ENCODE measurements at regions not wholly inside any gene's neighbourhood (a gene's known extent, or its start where the extent isn't known, plus 50 kb on each side); places are given as distances from the start of the nearest gene placed in this dataset.
"Not testable (repeated sequence)": the region's sequence is repeated elsewhere in the genome, so short reads cannot be mapped to it uniquely, and the experiment has no call there.

- H3K27ac ChIP-seq (ENCODE audit: low read depth, low read length), result no peak overlapping the region
- H3K4me1 ChIP-seq (ENCODE audit: control insufficient read depth, low read length), result no peaks in the 10 kb centered on the region
- no peaks in the 10 kb centered on the region for H3K36me3 ChIP-seq (ENCODE audit: control insufficient read depth, low read length)
- no peaks in the 10 kb centered on the region for H3K79me2 ChIP-seq (ENCODE audit: control insufficient read depth, low read length)
- no peaks in the 10 kb centered on the region for H4K20me1 ChIP-seq (ENCODE audit: control insufficient read depth, insufficient read depth, low read depth, low read length)
- 0 out of 2 replicates have a peak, but pooled peaks cover 5% of the 10 kb centered on the region for H3K27me3 ChIP-seq (ENCODE audit: control insufficient read depth, low read length)
- no peak overlapping the region for H3K4me2 ChIP-seq (ENCODE audit: low read length)
- no peaks in the 10 kb centered on the region for H3K9me2 ChIP-seq (replicated peaks; ENCODE audit: control insufficient read depth, low read length)
- H3K9me3 ChIP-seq (ENCODE audit: control insufficient read depth, insufficient read depth, low read length), result no peaks in the 10 kb centered on the region
- no peak overlapping the region for H3K4me3 ChIP-seq (ENCODE audit: low read length)
- no peaks in the 10 kb centered on the region for H3F3A ChIP-seq (ENCODE audit: control insufficient read depth, insufficient read depth)
- TF ChIP-seq, protein P1, sequence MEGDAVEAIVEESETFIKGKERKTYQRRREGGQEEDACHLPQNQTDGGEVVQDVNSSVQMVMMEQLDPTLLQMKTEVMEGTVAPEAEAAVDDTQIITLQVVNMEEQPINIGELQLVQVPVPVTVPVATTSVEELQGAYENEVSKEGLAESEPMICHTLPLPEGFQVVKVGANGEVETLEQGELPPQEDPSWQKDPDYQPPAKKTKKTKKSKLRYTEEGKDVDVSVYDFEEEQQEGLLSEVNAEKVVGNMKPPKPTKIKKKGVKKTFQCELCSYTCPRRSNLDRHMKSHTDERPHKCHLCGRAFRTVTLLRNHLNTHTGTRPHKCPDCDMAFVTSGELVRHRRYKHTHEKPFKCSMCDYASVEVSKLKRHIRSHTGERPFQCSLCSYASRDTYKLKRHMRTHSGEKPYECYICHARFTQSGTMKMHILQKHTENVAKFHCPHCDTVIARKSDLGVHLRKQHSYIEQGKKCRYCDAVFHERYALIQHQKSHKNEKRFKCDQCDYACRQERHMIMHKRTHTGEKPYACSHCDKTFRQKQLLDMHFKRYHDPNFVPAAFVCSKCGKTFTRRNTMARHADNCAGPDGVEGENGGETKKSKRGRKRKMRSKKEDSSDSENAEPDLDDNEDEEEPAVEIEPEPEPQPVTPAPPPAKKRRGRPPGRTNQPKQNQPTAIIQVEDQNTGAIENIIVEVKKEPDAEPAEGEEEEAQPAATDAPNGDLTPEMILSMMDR (IDR thresholded peaks at IDR 0.05; ENCODE audit: low read depth, low read length, poor library complexity, severe bottlenecking), result no peak
- TF ChIP-seq EZH2phosphoT487 (IDR thresholded peaks at IDR 0.05; ENCODE audit: borderline replicate concordance, low read length), result no peak
Observed at GRCh38 chr7:131627735-131628190, 71.3 kb upstream of the PODXL start.

GRCh38 chr7:131626643-131627042, 70.2 kb upstream of the PODXL start:
- Histone ChIP-seq H3K4me2 (ENCODE audit: low read length) (no peak overlapping the region), H3K4me1 (ENCODE audit: control insufficient read depth, low read length) (no peaks in the 10 kb centered on the region), H3F3A (ENCODE audit: control insufficient read depth, insufficient read depth) (no peaks in the 10 kb centered on the region), H3K27me3 (ENCODE audit: control insufficient read depth, low read length) (0 out of 2 replicates have a peak, but pooled peaks cover 5% of the 10 kb centered on the region), H3K36me3 (ENCODE audit: control insufficient read depth, low read length) (no peaks in the 10 kb centered on the region), H3K9me2 (replicated peaks; ENCODE audit: control insufficient read depth, low read length) (no peaks in the 10 kb centered on the region), H3K9me3 (ENCODE audit: control insufficient read depth, insufficient read depth, low read length) (no peaks in the 10 kb centered on the region), H3K4me3 (ENCODE audit: low read length) (no peak overlapping the region), H3K27ac (ENCODE audit: low read depth, low read length) (no peak overlapping the region), H3K79me2 (ENCODE audit: control insufficient read depth, low read length) (no peaks in the 10 kb centered on the region), H4K20me1 (ENCODE audit: control insufficient read depth, insufficient read depth, low read depth, low read length) (no peaks in the 10 kb centered on the region)
- no peak for TF ChIP-seq EZH2phosphoT487 (IDR thresholded peaks at IDR 0.05; ENCODE audit: borderline replicate concordance, low read length)
- TF ChIP-seq, protein P1 (IDR thresholded peaks at IDR 0.05; ENCODE audit: low read depth, low read length, poor library complexity, severe bottlenecking), result no peak

DNA sequence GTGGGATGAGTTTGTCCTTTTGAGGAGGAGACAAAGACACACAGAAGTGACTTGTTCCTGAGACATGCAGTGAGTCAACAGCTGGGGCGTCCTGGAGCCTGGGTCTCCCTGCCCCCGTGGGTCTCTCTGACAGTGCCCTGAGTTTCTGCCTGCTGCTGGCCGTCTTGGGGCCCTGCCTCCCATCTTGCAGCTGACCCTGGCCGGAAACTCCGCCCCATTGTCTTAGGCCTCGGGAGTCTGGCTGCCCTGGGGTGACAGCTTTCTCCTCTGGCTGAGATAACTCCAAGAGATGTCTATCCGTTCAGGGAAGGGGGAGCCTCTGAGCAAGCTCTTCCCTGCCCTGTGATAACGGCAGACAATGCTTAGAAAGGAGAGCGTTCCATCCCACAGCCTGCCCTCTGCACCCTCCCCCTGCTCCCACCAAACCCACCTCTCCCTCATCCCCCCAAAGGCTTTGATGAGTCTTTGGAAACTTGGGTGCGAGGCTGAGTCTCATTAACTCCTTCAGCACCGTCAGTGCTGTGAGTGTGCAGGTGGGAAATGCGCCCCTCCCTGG, 69.5 kb upstream of the PODXL start:
- Histone ChIP-seq H3K4me3 (ENCODE audit: low read length) (no peak overlapping the region), H3K36me3 (ENCODE audit: control insufficient read depth, low read length) (no peaks in the 10 kb centered on the region), H3K4me2 (ENCODE audit: low read length) (no peak overlapping the region), H3K9me2 (replicated peaks; ENCODE audit: control insufficient read depth, low read length) (no peaks in the 10 kb centered on the region), H3K4me1 (ENCODE audit: control insufficient read depth, low read length) (no peaks in the 10 kb centered on the region), H3K27me3 (ENCODE audit: control insufficient read depth, low read length) (0 out of 2 replicates have a peak, but pooled peaks cover 3% of the 10 kb centered on the region), H4K20me1 (ENCODE audit: control insufficient read depth, insufficient read depth, low read depth, low read length) (no peaks in the 10 kb centered on the region), H3K79me2 (ENCODE audit: control insufficient read depth, low read length) (no peaks in the 10 kb centered on the region), H3F3A (ENCODE audit: control insufficient read depth, insufficient read depth) (no peaks in the 10 kb centered on the region), H3K27ac (ENCODE audit: low read depth, low read length) (no peak overlapping the region), H3K9me3 (ENCODE audit: control insufficient read depth, insufficient read depth, low read length) (no peaks in the 10 kb centered on the region)
- TF ChIP-seq, protein P1 (IDR thresholded peaks at IDR 0.05; ENCODE audit: low read depth, low read length, poor library complexity, severe bottlenecking), result no peak
- no peak for TF ChIP-seq EZH2phosphoT487 (IDR thresholded peaks at IDR 0.05; ENCODE audit: borderline replicate concordance, low read length)

GRCh38 chr7:131625345-131625744, 68.9 kb upstream of the PODXL start:
- not testable (repeated sequence) for H3F3A ChIP-seq (ENCODE audit: control insufficient read depth, insufficient read depth); H3K9me3 ChIP-seq (ENCODE audit: control insufficient read depth, insufficient read depth, low read length); H3K27me3 ChIP-seq (ENCODE audit: control insufficient read depth, low read length); H3K79me2 ChIP-seq (ENCODE audit: control insufficient read depth, low read length); H3K9me2 ChIP-seq (replicated peaks; ENCODE audit: control insufficient read depth, low read length); H3K4me1 ChIP-seq (ENCODE audit: control insufficient read depth, low read length); H3K4me3 ChIP-seq (ENCODE audit: low read length); H3K4me2 ChIP-seq (ENCODE audit: low read length); H3K27ac ChIP-seq (ENCODE audit: low read depth, low read length); H4K20me1 ChIP-seq (ENCODE audit: control insufficient read depth, insufficient read depth, low read depth, low read length); H3K36me3 ChIP-seq (ENCODE audit: control insufficient read depth, low read length)
